WTC11 (cell line): ENCODE measurements at regions not wholly inside any gene's neighbourhood (a gene's known extent, or its start where the extent isn't known, plus 50 kb on each side); places are given as distances from the start of the nearest gene placed in this dataset.

Experiments used
- ATAC-seq: fragments of 200-7000 bp; cut with Tn5 transposase; 2 replicates; pipeline ENCODE4 v1.10.0; 2021; ENCODE audit warnings: mild to moderate bottlenecking, moderate library complexity
- CTCF ChIA-PET: fragments of 300-600 bp; sonication (Branson Sonifier 250); formaldehyde crosslinking; loops from one replicate; lab custom pipeline; 2021; ENCODE audit warnings: antibody characterized with exemption; lab: Charles Lee
- POLR2A ChIA-PET: fragments of 350-600 bp; sonication (Branson Sonifier 250); formaldehyde crosslinking; loops from one replicate; lab custom pipeline; 2021; ENCODE audit warnings: antibody characterized with exemption; lab: Charles Lee
- DNase-seq: peaks from one replicate; pipeline ENCODE4 v3.0.0; 2021; ENCODE audit warnings: low spot score
- H3K27ac Mint-ChIP-seq: 2 replicates; pipeline ENCODE4 v1.8.0; 2021; ENCODE audit warnings: mixed read lengths
- H3K27me3 Mint-ChIP-seq: 2 replicates; pipeline ENCODE4 v1.8.0; 2021; ENCODE audit warnings: low read depth, mild to moderate bottlenecking, moderate library complexity, mixed read lengths
- H3K36me3 Mint-ChIP-seq: 2 replicates; pipeline ENCODE4 v1.8.0; 2021; ENCODE audit warnings: mixed read lengths
- H3K4me1 Mint-ChIP-seq: 2 replicates; pipeline ENCODE4 v1.8.0; 2022; ENCODE audit warnings: mixed read lengths
- H3K4me3 Mint-ChIP-seq: 2 replicates; pipeline ENCODE4 v1.8.0; 2021; ENCODE audit warnings: mild to moderate bottlenecking, moderate library complexity, mixed read lengths
- H3K9me3 Mint-ChIP-seq: 2 replicates; pipeline ENCODE4 v1.8.0; 2021; ENCODE audit warnings: mixed read lengths
- ESRRA ChIP-seq: sonication (generic); formaldehyde crosslinking; IDR thresholded peaks from 2 replicates; pipeline ENCODE4 v1.8.1; 2022; ENCODE audit warnings: mild to moderate bottlenecking, missing genetic modification reagents, borderline replicate concordance
- GTF2I ChIP-seq: fragments of 250-450 bp; sonication (Bioruptor Pico); conservative IDR thresholded peaks from 2 replicates; pipeline ENCODE4 v1.4.0; 2021; ENCODE audit warnings: mild to moderate bottlenecking
- HMGA2 ChIP-seq: fragments of 250-450 bp; sonication (Bioruptor Pico); IDR thresholded peaks from 2 replicates; pipeline ENCODE4 v1.4.0; 2021; ENCODE audit warnings: mild to moderate bottlenecking, moderate library complexity
- JUN ChIP-seq: sonication (generic); formaldehyde crosslinking; IDR thresholded peaks from 2 replicates; pipeline ENCODE4 v1.8.0; 2023; ENCODE audit warnings: mild to moderate bottlenecking, missing genetic modification reagents
- MXD4 ChIP-seq: fragments of 250-450 bp; sonication (Bioruptor Pico); IDR thresholded peaks from 2 replicates; pipeline ENCODE4 v1.8.0; 2021; ENCODE audit warnings: mild to moderate bottlenecking, moderate library complexity, borderline replicate concordance
- NR2C2 ChIP-seq: sonication (generic); formaldehyde crosslinking; IDR thresholded peaks from 2 replicates; pipeline ENCODE4 v1.8.0; 2022; ENCODE audit warnings: mild to moderate bottlenecking, missing genetic modification reagents
- OVOL2 ChIP-seq: fragments of 250-450 bp; sonication (Bioruptor Pico); IDR thresholded peaks from 2 replicates; pipeline ENCODE4 v1.9.0; 2021; ENCODE audit warnings: mild to moderate bottlenecking, borderline replicate concordance
- RORB ChIP-seq: fragments of 250-450 bp; sonication (Bioruptor Pico); IDR thresholded peaks from 2 replicates; pipeline ENCODE4 v1.9.0; 2021; ENCODE audit warnings: mild to moderate bottlenecking
- SOX15 ChIP-seq: fragments of 250-450 bp; sonication (Bioruptor Pico); IDR thresholded peaks from 2 replicates; pipeline ENCODE4 v1.9.0; 2021; ENCODE audit warnings: mild to moderate bottlenecking
- SP1 ChIP-seq: sonication (generic); formaldehyde crosslinking; conservative IDR thresholded peaks from 2 replicates; pipeline ENCODE4 v1.8.1; 2022; ENCODE audit warnings: missing genetic modification reagents
- TEAD1 ChIP-seq: sonication (generic); formaldehyde crosslinking; IDR thresholded peaks from 2 replicates; pipeline ENCODE4 v1.8.0; 2022; ENCODE audit warnings: mild to moderate bottlenecking, missing genetic modification reagents
- ZNF138 ChIP-seq: sonication (generic); formaldehyde crosslinking; conservative IDR thresholded peaks from 2 replicates; pipeline ENCODE4 v1.8.1; 2022; ENCODE audit warnings: mild to moderate bottlenecking, moderate library complexity, missing genetic modification reagents
- ZNF416 ChIP-seq: fragments of 250-450 bp; sonication (Bioruptor Pico); IDR thresholded peaks from 2 replicates; pipeline ENCODE4 v1.9.0; 2021; ENCODE audit warnings: mild to moderate bottlenecking, inconsistent platforms
- TF ChIP-seq, protein P1 (sequence below): sonication (generic); formaldehyde crosslinking; IDR thresholded peaks from 2 replicates; pipeline ENCODE4 v1.8.0; 2023; ENCODE audit warnings: missing genetic modification reagents, mild to moderate bottlenecking, borderline replicate concordance
- TF ChIP-seq, protein P2 (sequence below): fragments of 250-450 bp; sonication (Bioruptor Pico); IDR thresholded peaks from 2 replicates; pipeline ENCODE4 v1.9.0; 2021; ENCODE audit warnings: mild to moderate bottlenecking
- TF ChIP-seq, protein P3 (sequence below): sonication (generic); formaldehyde crosslinking; IDR thresholded peaks from 2 replicates; pipeline ENCODE4 v1.8.1; 2023; ENCODE audit warnings: mild to moderate bottlenecking, missing genetic modification reagents
- TF ChIP-seq, protein P4 (sequence below): fragments of 250-450 bp; sonication (Bioruptor Pico); IDR thresholded peaks from 2 replicates; pipeline ENCODE4 v1.9.0; 2021; ENCODE audit warnings: moderate library complexity, mild to moderate bottlenecking, inconsistent platforms, borderline replicate concordance

DNA sequence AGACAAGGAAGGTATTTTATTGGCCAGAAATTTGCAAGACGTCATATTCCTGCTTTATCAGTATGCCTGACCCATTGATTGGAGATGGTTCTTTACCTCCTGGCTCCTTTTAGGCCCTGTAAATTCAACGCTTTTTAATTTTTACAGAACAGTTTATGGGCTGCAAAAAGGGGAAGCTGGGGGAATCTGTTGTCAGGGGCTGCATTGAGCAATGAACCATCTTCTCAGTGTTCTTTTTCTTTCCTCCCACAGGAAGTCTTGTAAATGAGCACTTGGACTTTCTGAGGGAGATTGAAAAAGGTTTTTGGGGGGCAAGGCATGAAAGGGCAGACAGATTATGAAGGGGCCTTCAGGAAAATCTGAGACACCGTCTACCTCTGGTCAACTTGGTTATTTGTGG lies 503.6 kb upstream of the TNP1 start (continued):
- TF ChIP-seq, protein P1, sequence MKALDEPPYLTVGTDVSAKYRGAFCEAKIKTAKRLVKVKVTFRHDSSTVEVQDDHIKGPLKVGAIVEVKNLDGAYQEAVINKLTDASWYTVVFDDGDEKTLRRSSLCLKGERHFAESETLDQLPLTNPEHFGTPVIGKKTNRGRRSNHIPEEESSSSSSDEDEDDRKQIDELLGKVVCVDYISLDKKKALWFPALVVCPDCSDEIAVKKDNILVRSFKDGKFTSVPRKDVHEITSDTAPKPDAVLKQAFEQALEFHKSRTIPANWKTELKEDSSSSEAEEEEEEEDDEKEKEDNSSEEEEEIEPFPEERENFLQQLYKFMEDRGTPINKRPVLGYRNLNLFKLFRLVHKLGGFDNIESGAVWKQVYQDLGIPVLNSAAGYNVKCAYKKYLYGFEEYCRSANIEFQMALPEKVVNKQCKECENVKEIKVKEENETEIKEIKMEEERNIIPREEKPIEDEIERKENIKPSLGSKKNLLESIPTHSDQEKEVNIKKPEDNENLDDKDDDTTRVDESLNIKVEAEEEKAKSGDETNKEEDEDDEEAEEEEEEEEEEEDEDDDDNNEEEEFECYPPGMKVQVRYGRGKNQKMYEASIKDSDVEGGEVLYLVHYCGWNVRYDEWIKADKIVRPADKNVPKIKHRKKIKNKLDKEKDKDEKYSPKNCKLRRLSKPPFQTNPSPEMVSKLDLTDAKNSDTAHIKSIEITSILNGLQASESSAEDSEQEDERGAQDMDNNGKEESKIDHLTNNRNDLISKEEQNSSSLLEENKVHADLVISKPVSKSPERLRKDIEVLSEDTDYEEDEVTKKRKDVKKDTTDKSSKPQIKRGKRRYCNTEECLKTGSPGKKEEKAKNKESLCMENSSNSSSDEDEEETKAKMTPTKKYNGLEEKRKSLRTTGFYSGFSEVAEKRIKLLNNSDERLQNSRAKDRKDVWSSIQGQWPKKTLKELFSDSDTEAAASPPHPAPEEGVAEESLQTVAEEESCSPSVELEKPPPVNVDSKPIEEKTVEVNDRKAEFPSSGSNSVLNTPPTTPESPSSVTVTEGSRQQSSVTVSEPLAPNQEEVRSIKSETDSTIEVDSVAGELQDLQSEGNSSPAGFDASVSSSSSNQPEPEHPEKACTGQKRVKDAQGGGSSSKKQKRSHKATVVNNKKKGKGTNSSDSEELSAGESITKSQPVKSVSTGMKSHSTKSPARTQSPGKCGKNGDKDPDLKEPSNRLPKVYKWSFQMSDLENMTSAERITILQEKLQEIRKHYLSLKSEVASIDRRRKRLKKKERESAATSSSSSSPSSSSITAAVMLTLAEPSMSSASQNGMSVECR (CRISPR knock-in tag): no peak
- TF ChIP-seq, all 79 proteins: peak for 0

DNA sequence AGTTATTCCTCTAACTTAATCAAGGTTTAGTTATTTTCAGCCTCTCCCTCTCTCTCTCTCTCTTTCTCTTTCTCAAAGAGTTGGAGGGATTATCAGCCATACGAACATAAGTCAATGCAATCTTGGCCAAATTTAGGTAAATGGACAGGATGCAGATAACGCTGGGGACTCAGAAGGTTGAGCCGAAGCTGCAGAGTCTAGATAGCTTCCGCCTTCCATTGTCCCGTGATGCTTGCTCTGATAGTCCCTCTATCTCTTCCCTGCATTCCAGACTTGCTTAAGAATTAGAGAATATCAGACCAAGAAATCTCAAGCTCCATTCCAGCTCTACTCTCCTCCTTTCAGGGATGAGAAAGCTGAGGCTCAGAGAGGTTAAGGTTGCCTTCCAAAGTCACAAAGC lies 502.8 kb upstream of the TNP1 start:
- Mint-ChIP-seq H3K36me3 (no peaks in the 10 kb centered on the region), H3K4me3 (no peak overlapping the region), H3K27ac (no peak overlapping the region), H3K4me1 (peaks cover 15% of the 10 kb centered on the region), H3K9me3 (peaks cover 2% of the 10 kb centered on the region; the same call in 1 of the 2 replicates), H3K27me3 (peaks cover 13% of the 10 kb centered on the region)
- DNase-seq (no peak), ATAC-seq (no peak)
- ChIA-PET CTCF (no interaction called here), POLR2A (no interaction called here)
- TF ChIP-seq, protein P2, sequence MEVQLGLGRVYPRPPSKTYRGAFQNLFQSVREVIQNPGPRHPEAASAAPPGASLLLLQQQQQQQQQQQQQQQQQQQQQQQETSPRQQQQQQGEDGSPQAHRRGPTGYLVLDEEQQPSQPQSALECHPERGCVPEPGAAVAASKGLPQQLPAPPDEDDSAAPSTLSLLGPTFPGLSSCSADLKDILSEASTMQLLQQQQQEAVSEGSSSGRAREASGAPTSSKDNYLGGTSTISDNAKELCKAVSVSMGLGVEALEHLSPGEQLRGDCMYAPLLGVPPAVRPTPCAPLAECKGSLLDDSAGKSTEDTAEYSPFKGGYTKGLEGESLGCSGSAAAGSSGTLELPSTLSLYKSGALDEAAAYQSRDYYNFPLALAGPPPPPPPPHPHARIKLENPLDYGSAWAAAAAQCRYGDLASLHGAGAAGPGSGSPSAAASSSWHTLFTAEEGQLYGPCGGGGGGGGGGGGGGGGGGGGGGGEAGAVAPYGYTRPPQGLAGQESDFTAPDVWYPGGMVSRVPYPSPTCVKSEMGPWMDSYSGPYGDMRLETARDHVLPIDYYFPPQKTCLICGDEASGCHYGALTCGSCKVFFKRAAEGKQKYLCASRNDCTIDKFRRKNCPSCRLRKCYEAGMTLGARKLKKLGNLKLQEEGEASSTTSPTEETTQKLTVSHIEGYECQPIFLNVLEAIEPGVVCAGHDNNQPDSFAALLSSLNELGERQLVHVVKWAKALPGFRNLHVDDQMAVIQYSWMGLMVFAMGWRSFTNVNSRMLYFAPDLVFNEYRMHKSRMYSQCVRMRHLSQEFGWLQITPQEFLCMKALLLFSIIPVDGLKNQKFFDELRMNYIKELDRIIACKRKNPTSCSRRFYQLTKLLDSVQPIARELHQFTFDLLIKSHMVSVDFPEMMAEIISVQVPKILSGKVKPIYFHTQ (CRISPR knock-in tag): no peak
- TF ChIP-seq SP1 (CRISPR knock-in tag): no peak
- TF ChIP-seq OVOL2: no peak
- no peak for TF ChIP-seq HMGA2 (CRISPR knock-in tag)
- TF ChIP-seq TEAD1 (CRISPR knock-in tag): no peak
- TF ChIP-seq RORB (CRISPR knock-in tag): no peak
- TF ChIP-seq ESRRA: no peak
- no peak for TF ChIP-seq NR2C2 (CRISPR knock-in tag)
- TF ChIP-seq, protein P3, sequence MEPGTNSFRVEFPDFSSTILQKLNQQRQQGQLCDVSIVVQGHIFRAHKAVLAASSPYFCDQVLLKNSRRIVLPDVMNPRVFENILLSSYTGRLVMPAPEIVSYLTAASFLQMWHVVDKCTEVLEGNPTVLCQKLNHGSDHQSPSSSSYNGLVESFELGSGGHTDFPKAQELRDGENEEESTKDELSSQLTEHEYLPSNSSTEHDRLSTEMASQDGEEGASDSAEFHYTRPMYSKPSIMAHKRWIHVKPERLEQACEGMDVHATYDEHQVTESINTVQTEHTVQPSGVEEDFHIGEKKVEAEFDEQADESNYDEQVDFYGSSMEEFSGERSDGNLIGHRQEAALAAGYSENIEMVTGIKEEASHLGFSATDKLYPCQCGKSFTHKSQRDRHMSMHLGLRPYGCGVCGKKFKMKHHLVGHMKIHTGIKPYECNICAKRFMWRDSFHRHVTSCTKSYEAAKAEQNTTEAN: no peak
- TF ChIP-seq SOX15 (CRISPR knock-in tag): no peak
- no peak for TF ChIP-seq ZNF416 (CRISPR knock-in tag)
- TF ChIP-seq, protein P4, sequence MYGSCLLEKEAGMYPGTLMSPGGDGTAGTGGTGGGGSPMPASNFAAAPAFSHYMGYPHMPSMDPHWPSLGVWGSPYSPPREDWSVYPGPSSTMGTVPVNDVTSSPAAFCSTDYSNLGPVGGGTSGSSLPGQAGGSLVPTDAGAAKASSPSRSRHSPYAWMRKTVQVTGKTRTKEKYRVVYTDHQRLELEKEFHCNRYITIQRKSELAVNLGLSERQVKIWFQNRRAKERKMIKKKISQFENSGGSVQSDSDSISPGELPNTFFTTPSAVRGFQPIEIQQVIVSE: no peak

DNA sequence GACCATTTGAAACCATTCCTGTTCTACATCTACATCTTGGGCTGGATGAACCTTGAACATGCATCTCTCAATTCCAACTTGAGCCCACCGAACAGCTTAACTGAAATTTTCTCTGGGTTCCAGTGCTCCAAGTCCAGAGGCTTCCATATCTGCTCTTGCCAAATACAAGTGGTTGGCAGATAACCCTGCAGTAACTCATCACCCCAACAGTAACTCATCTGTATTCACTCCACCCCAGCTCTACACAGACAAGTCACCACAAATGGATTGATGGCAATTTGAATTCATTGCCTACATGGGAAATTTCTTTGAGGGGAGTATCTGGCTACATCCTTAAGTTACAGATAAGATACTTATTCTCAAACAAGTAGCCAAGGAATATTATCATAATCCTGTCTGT lies 502.4 kb upstream of the TNP1 start:
- ChIA-PET CTCF (no interaction called here), POLR2A (no interaction called here)
- Mint-ChIP-seq H3K9me3 (peaks cover 4% of the 10 kb centered on the region; the same call in 1 of the 2 replicates), H3K27me3 (peaks cover 16% of the 10 kb centered on the region), H3K27ac (no peak overlapping the region), H3K4me3 (no peak overlapping the region)
- ATAC-seq: no peak
- TF ChIP-seq JUN (CRISPR knock-in tag) (no peak), GTF2I (no peak), ZNF138 (CRISPR knock-in tag) (no peak), MXD4 (no peak)
- TF ChIP-seq, all 79 proteins: peak for 0
- Mint-ChIP-seq H3K36me3 (no peaks in the 10 kb centered on the region), H3K4me1 (peaks cover 20% of the 10 kb centered on the region)
- no peak for DNase-seq
